PC-3 (cell line): ENCODE measurements at regions not wholly inside any gene's neighbourhood (a gene's known extent, or its start where the extent isn't known, plus 50 kb on each side); places are given as distances from the start of the nearest gene placed in this dataset.
A peak's percentile ranks its signal among the peaks of the same experiment; 100 is the strongest.

Experiments
- ATAC-seq: fragments of 200-7000 bp; cut with Tn5 transposase; 2 replicates; pipeline ENCODE4 v1.9.1; 2020; ENCODE audit warnings: mild to moderate bottlenecking, moderate library complexity
- BruUV-seq: library from RNA; stranded (reverse); fragments of 400-500 nt; replicated peaks from 2 replicates; lab custom pipeline; 2021; lab: Mats Ljungman, UMichigan
- CTCF ChIA-PET: fragments of 300-600 bp; sonication (Branson Sonifier 250); formaldehyde crosslinking; loops from one replicate; lab custom pipeline; 2022; ENCODE audit warnings: antibody characterized with exemption; lab: Charles Lee
- POLR2A ChIA-PET: fragments of 300-600 bp; sonication (Branson Sonifier 250); formaldehyde crosslinking; loops from one replicate; lab custom pipeline; 2022; ENCODE audit warnings: antibody characterized with exemption; ENCODE audit not compliant: unreplicated experiment; lab: Charles Lee
- DNase-seq: peaks from one replicate; pipeline ENCODE4 v3.0.0-alpha.2; 2015
- H2AFZ ChIP-seq: fragments of 300-600 bp; sonication (generic); 2 replicates; pipeline ENCODE4 v1.6.0; 2016; ENCODE audit warnings: antibody characterized with exemption, low read length
- H3F3A ChIP-seq: fragments of 300-600 bp; sonication (generic); one replicate; pipeline ENCODE4 v1.6.0; 2017; ENCODE audit warnings: antibody characterized with exemption, low read length, control low read depth, mild to moderate bottlenecking; ENCODE audit not compliant: unreplicated experiment
- H3K27ac ChIP-seq: fragments of 300-600 bp; sonication (generic); 2 replicates; pipeline ENCODE4 v1.5.1; 2016; ENCODE audit warnings: mild to moderate bottlenecking, low read length
- H3K27me3 ChIP-seq: fragments of 300-600 bp; sonication (generic); 2 replicates; pipeline ENCODE4 v1.6.1; 2016; ENCODE audit warnings: low read length, mixed read lengths
- H3K36me3 ChIP-seq: fragments of 300-600 bp; sonication (generic); 2 replicates; pipeline ENCODE4 v1.6.1; 2016; ENCODE audit warnings: low read depth, mixed run types, low read length, mixed read lengths
- H3K4me1 ChIP-seq: fragments of 300-600 bp; sonication (generic); 2 replicates; pipeline ENCODE4 v1.5.1; 2016; ENCODE audit warnings: low read length; ENCODE audit not compliant: insufficient read depth
- H3K4me2 ChIP-seq: fragments of 300-600 bp; sonication (generic); 2 replicates; pipeline ENCODE4 v1.6.0; 2016; ENCODE audit warnings: low read length
- H3K4me3 ChIP-seq: fragments of 300-600 bp; sonication (generic); 2 replicates; pipeline ENCODE4 v1.5.1; 2016; ENCODE audit warnings: mild to moderate bottlenecking, low read length, mixed read lengths
- H3K79me2 ChIP-seq: fragments of 300-600 bp; sonication (generic); 2 replicates; pipeline ENCODE4 v1.6.1; 2017; ENCODE audit warnings: low read length, mixed read lengths
- H3K9ac ChIP-seq: fragments of 300-600 bp; sonication (generic); 2 replicates; pipeline ENCODE4 v1.6.0; 2016; ENCODE audit warnings: mild to moderate bottlenecking, low read length
- H3K9me2 ChIP-seq: fragments of 300-600 bp; sonication (generic); replicated peaks from 2 replicates; pipeline ENCODE4 v1.6.1; 2016; ENCODE audit warnings: mixed run types, low read length, mixed read lengths
- H3K9me3 ChIP-seq: fragments of 300-600 bp; sonication (generic); 2 replicates; pipeline ENCODE4 v1.6.1; 2016; ENCODE audit warnings: low read length, mixed read lengths
- H4K20me1 ChIP-seq: fragments of 300-600 bp; sonication (generic); 2 replicates; pipeline ENCODE4 v1.6.1; 2016; ENCODE audit warnings: low read length, mixed read lengths
- EZH2 ChIP-seq: fragments of 300-600 bp; sonication (generic); IDR thresholded peaks from one replicate; pipeline ENCODE4 v1.6.1; 2017; ENCODE audit warnings: antibody characterized with exemption, mild to moderate bottlenecking, low read length; ENCODE audit not compliant: unreplicated experiment
- EZH2phosphoT487 ChIP-seq: fragments of 300-600 bp; sonication (generic); IDR thresholded peaks from 2 replicates; pipeline ENCODE4 v1.6.1; 2018; ENCODE audit warnings: mild to moderate bottlenecking, antibody characterized with exemption, low read length, borderline replicate concordance
- intact Hi-C: fragments of 100-400 bp; cut with micrococcal nuclease; formaldehyde crosslinking; loops from 2 replicates; pipeline ENCODE4 v1.9.0; 2023
- TF ChIP-seq, protein P1 (sequence below): fragments of 300-600 bp; sonication (generic); conservative IDR thresholded peaks from 2 replicates; pipeline ENCODE4 v1.5.1; 2017; ENCODE audit warnings: antibody characterized with exemption, low read depth, mild to moderate bottlenecking, low read length

DNA sequence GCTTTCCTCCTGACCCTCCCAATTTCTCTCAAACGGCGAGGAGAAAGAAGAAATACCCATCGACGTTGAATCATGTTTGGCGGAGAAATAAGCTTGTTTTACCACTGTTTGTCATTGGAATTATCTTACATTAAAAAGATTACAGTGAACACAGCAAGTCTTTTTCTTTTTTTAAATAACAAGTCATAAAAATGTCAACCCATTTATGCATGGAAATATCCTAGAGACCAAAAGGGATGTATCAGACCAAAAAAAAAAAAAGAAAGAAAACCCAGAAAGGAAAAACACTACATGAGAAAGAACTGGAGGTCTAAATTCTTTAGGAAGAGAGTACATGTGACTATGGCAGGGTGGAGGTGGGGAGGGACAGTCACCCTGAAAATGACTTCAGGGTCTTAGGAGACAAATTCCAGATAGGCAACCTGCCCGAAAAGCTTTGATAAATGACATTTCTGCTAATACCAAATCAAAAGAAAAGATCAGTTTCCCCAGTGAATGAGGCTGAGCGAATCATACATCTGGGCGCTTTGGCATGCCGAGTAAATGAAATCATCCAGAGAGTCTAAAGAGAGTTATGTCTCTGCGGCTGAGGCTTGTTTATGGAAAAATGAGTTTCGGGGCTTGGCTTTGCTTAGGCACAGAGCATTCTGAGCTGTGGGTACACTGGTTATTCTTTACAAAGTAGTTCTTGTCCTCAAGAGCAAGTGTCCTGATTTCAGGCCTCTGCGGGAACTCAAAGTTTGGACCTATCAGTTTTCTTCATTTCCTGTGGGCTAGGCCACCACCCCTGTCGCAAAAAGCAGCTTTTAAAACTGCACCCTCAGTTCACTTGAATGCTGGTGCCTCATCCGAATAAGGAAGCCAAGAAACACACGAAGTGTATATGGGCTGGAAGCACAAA is 110.1 kb upstream of the TGFBR2 start:
- no TSS peak for BruUV-seq
- TF ChIP-seq EZH2phosphoT487: no peak
- H3K9me3 ChIP-seq: no peaks in the 10 kb centered on the region
- H3F3A ChIP-seq: no peaks in the 10 kb centered on the region
- H3K9me2 ChIP-seq: no peaks in the 10 kb centered on the region
- peak; percentile 57 for ATAC-seq
- ChIA-PET CTCF (interaction anchor here (0.6 kb wide), 1 partner anchor 636 kb away, joined by 3 read pairs; no protein-coding TSS in a partner anchor), POLR2A (interaction anchor here (0.6 kb wide), 2 partner anchors 117 to 436 kb away, joined by 3 read pairs; no protein-coding TSS in a partner anchor)
- peak overlapping the region; percentile 25 for H2AFZ ChIP-seq
- H3K27ac ChIP-seq: no peak overlapping the region
- intact Hi-C loops: no loop called here
- no peaks in the 10 kb centered on the region for H3K79me2 ChIP-seq
- no peaks in the 10 kb centered on the region for H4K20me1 ChIP-seq
- no peak overlapping the region for H3K4me2 ChIP-seq
- H3K4me3 ChIP-seq: no peak overlapping the region
- peaks cover 19% of the 10 kb centered on the region for H3K4me1 ChIP-seq
- no peak overlapping the region for H3K9ac ChIP-seq
- H3K27me3 ChIP-seq: no peaks in the 10 kb centered on the region
- H3K36me3 ChIP-seq: no peaks in the 10 kb centered on the region
- DNase-seq: peak; percentile 17

DNA sequence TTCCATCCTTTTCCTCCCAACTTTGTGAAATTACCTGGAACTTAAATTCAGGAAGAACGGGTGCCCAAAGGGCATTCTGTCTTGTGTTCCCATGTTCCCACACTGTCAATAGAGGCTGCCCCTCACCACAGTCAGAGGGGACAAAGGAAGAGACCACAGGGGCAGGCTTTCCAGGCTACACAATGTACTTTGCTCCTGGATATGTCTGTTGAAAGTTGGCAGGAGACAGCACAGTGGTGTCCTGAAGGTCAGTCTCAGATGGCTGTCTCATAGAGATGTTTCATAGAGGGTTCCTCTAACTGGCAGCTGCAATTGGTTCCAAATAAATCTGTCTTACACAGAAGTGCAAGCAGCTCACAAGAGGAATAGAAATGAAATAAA is 107.8 kb upstream of the TGFBR2 start:
- CTCF ChIA-PET: interaction anchor here (0.6 kb wide), 1 partner anchor 20 kb away, joined by 3 read pairs; no protein-coding TSS in a partner anchor
- intact Hi-C loops: no loop called here
- ATAC-seq: no peak
- TF ChIP-seq EZH2 (no peak), EZH2phosphoT487 (no peak)
- TF ChIP-seq, protein P1, sequence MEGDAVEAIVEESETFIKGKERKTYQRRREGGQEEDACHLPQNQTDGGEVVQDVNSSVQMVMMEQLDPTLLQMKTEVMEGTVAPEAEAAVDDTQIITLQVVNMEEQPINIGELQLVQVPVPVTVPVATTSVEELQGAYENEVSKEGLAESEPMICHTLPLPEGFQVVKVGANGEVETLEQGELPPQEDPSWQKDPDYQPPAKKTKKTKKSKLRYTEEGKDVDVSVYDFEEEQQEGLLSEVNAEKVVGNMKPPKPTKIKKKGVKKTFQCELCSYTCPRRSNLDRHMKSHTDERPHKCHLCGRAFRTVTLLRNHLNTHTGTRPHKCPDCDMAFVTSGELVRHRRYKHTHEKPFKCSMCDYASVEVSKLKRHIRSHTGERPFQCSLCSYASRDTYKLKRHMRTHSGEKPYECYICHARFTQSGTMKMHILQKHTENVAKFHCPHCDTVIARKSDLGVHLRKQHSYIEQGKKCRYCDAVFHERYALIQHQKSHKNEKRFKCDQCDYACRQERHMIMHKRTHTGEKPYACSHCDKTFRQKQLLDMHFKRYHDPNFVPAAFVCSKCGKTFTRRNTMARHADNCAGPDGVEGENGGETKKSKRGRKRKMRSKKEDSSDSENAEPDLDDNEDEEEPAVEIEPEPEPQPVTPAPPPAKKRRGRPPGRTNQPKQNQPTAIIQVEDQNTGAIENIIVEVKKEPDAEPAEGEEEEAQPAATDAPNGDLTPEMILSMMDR: no peak
- H3K27ac ChIP-seq: no peak overlapping the region
- no peaks in the 10 kb centered on the region for H3K9me3 ChIP-seq
- H3K4me1 ChIP-seq: peaks cover 41% of the 10 kb centered on the region
- H2AFZ ChIP-seq: no peak overlapping the region
- H3K36me3 ChIP-seq: no peaks in the 10 kb centered on the region
- no peak overlapping the region for H3K4me2 ChIP-seq
- H3K79me2 ChIP-seq: no peaks in the 10 kb centered on the region
- no peaks in the 10 kb centered on the region for H3F3A ChIP-seq
- no peak overlapping the region for H3K9ac ChIP-seq
- no TSS peak for BruUV-seq
- POLR2A ChIA-PET: no interaction called here
- no peak for DNase-seq
- H3K9me2 ChIP-seq: no peaks in the 10 kb centered on the region
- no peaks in the 10 kb centered on the region for H3K27me3 ChIP-seq
- no peak overlapping the region for H3K4me3 ChIP-seq
- no peaks in the 10 kb centered on the region for H4K20me1 ChIP-seq

DNA sequence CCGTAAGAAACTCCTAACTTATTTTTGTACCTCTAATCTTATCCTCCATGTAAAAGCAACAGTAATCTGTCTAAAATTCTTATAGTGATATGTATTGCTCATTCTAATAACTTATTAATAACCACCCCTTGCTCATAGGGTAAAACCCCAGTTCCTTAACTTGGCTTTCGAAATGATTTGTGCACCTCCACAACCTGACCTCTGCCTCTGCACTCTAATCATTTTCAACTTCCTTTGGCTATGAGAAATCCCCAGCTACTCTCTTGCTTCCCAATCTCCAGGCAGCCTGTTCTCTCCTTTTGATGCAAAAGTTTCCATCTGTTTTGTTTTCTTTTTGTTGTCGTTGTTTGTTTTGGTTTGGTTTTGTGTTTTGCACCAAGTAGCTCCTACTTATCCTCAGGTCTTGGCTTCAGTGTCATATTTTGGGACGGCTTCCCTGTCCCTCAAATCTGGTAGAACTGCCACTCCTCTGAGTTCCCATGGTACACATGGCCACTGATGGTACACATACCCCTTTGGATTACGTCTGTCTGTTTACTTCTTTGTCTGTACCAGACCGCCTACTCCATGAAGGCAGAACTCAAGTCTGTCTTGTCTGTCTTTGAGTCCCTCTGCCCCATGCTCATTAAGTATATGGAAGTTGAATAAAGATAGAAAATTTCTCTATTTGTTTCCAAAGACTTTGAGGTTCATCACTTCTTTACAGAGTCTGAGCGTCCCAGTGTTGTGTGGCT is 105.6 kb upstream of the TGFBR2 start:
- Histone ChIP-seq H3K4me3 (no peak overlapping the region), H3K36me3 (no peaks in the 10 kb centered on the region), H3K27ac (no peak overlapping the region), H3K4me1 (peaks cover 36% of the 10 kb centered on the region), H4K20me1 (no peaks in the 10 kb centered on the region), H3K79me2 (no peaks in the 10 kb centered on the region), H3F3A (no peaks in the 10 kb centered on the region), H2AFZ (no peak overlapping the region), H3K4me2 (no peak overlapping the region), H3K9me3 (no peaks in the 10 kb centered on the region), H3K9ac (no peak overlapping the region), H3K9me2 (no peaks in the 10 kb centered on the region), H3K27me3 (no peaks in the 10 kb centered on the region)
- no TSS peak for BruUV-seq
- no peak for DNase-seq
- CTCF ChIA-PET: no interaction called here
- intact Hi-C loops: no loop called here
- no peak for ATAC-seq
- POLR2A ChIA-PET: no interaction called here
- TF ChIP-seq EZH2 (no peak), EZH2phosphoT487 (no peak)
- TF ChIP-seq, protein P1: no peak
